22Rv1 (cell line): ENCODE measurements at regions not wholly inside any gene's neighbourhood (a gene's known extent, or its start where the extent isn't known, plus 50 kb on each side); places are given as distances from the start of the nearest gene placed in this dataset.

Source experiments
- H3K27ac ChIP-seq: fragments of 450-650 bp; 2 replicates; pipeline ENCODE4 v1.5.1; 2017
- CTCF ChIP-seq: fragments of 450-650 bp; IDR thresholded peaks from 2 replicates; pipeline ENCODE4 v1.5.1; 2017; ENCODE audit warnings: mild to moderate bottlenecking
- ZFX ChIP-seq: fragments of 450-650 bp; IDR thresholded peaks from 2 replicates; pipeline ENCODE4 v1.6.1; 2017; ENCODE audit warnings: antibody characterized with exemption, borderline replicate concordance

- H3K27ac ChIP-seq: no peak overlapping the region
- no peak for TF ChIP-seq CTCF
- no peak for TF ChIP-seq ZFX
These were observed 69.2 kb upstream of the EPS8L3 start for GRCh38 chr1:109832945-109833344.

- no peak overlapping the region for H3K27ac ChIP-seq
- no peak for TF ChIP-seq ZFX
- TF ChIP-seq CTCF: no peak
These were observed 65.2 kb upstream of the EPS8L3 start for GRCh38 chr1:109828756-109829505.

- no peak for TF ChIP-seq ZFX
- no peak for TF ChIP-seq CTCF
- H3K27ac ChIP-seq: no peak overlapping the region
These were observed 64.3 kb upstream of the EPS8L3 start for GRCh38 chr1:109827986-109828385.

GRCh38 chr1:109827466-109827865, 63.7 kb upstream of the EPS8L3 start:
- TF ChIP-seq CTCF: no peak
- no peak for TF ChIP-seq ZFX
- no peak overlapping the region for H3K27ac ChIP-seq

GRCh38 chr1:109826930-109827349, 63.2 kb upstream of the EPS8L3 start:
- no peak overlapping the region for H3K27ac ChIP-seq
- TF ChIP-seq ZFX (no peak), CTCF (no peak)

GRCh38 chr1:109826446-109826845, 62.7 kb upstream of the EPS8L3 start:
- no peak overlapping the region for H3K27ac ChIP-seq
- TF ChIP-seq CTCF: no peak
- TF ChIP-seq ZFX: no peak

- no peak overlapping the region for H3K27ac ChIP-seq
- TF ChIP-seq CTCF (no peak), ZFX (no peak)
These were observed 60.8 kb upstream of the EPS8L3 start for GRCh38 chr1:109824349-109825115.
